Hepatocyte (in vitro differentiated cells): ENCODE measurements at regions not wholly inside any gene's neighbourhood (a gene's known extent, or its start where the extent isn't known, plus 50 kb on each side); places are given as distances from the start of the nearest gene placed in this dataset.

Experiments used
- CTCF ChIP-seq: fragments of 200-600 bp; sonication (generic); IDR thresholded peaks from 2 replicates; pipeline ENCODE4 v1.5.1; 2016; ENCODE audit warnings: antibody characterized with exemption, mild to moderate bottlenecking; ENCODE audit not compliant: poor library complexity
- EZH2 ChIP-seq: fragments of 200-600 bp; sonication (generic); IDR thresholded peaks from 2 replicates; pipeline ENCODE4 v1.6.1; 2016; ENCODE audit warnings: antibody characterized with exemption, mild to moderate bottlenecking, borderline replicate concordance
- EZH2phosphoT487 ChIP-seq: fragments of 200-600 bp; sonication (generic); IDR thresholded peaks from one replicate; pipeline ENCODE4 v1.6.1; 2018; ENCODE audit warnings: antibody characterized with exemption, mild to moderate bottlenecking, low read depth, moderate library complexity; ENCODE audit not compliant: unreplicated experiment, severe bottlenecking

GRCh38 chr3:75983609-75984290, 198.4 kb upstream of the ZNF717 start:
- TF ChIP-seq EZH2phosphoT487, result no peak
- TF ChIP-seq CTCF, result no peak
- TF ChIP-seq EZH2, result no peak
